H54 (cell line): ENCODE measurements at regions not wholly inside any gene's neighbourhood (a gene's known extent, or its start where the extent isn't known, plus 50 kb on each side); places are given as distances from the start of the nearest gene placed in this dataset.
"Not testable (repeated sequence)": the region's sequence is repeated elsewhere in the genome, so short reads cannot be mapped to it uniquely, and the experiment has no call there.

Source experiments
- DNase-seq: peaks from one replicate; pipeline ENCODE4 v3.0.0; 2011; ENCODE audit warnings: low spot score, mixed read lengths; ENCODE audit not compliant: insufficient read length
- FAIRE-seq: peaks from 3 replicates; lab custom pipeline; 2011; peaks lifted over from hg19 to GRCh38; lab: Jason Lieb, UNC
- POLR2A ChIP-seq: IDR thresholded peaks from 2 replicates; pipeline ENCODE4 v1.6.1; 2011; ENCODE audit warnings: low read depth, mild to moderate bottlenecking, low read length

DNA sequence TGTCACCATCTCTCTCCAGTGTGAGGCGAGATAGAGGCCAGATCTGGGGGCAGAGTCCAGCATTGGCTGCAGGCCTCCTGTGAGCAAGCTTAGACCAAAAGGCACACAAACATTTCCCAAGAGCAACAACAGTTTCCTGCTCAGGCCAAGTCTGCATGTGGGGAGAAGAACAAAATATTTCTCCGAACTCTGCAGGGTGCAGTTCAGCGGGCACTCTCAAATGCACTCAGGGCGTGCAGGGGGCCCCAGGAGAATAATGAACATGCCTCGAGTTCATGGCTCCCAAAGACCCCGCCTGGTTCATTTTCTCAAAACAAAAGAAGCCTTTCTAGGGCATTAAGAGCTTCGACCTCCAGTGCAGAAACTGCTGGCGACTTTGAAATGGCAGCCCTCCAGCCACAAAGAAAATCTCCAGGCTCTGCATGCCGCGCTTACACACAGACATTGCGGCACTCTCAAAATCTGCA, 57.8 kb upstream of the HELT start:
- FAIRE-seq (no peak), DNase-seq (no peak)
- TF ChIP-seq POLR2A = no peak

DNA sequence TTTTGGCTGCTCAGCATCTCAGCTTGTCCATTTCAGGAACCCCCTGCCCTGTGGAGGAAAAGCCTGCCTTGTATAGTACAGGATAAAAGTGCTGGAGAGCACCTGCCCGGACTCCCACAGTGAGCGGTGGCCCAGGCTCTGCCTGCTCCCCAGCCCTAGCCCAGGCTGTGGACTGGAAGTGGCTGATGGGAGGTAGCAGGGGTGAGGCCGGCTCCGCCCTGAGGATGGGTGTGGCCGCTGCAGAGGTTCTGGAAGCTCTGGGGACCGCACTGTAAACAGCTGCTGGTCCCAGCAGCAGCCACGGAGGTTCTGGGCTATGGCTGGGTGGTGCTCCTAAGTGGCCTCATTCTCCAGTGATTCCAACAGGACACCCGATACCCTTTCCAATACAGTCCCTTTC, 56.6 kb upstream of the HELT start:
- TF ChIP-seq POLR2A = no peak
- DNase-seq (peak; percentile 19), FAIRE-seq (no peak)

GRCh38 chr4:184962125-184962638, 56.1 kb upstream of the HELT start:
- no peak for FAIRE-seq
- TF ChIP-seq POLR2A = no peak

GRCh38 chr4:184965230-184966050, 52.9 kb upstream of the HELT start:
- FAIRE-seq = not testable (repeated sequence)

More at GRCh38 chr4:184962125-184962638, 56.1 kb upstream of the HELT start:
- no peak for DNase-seq

DNA sequence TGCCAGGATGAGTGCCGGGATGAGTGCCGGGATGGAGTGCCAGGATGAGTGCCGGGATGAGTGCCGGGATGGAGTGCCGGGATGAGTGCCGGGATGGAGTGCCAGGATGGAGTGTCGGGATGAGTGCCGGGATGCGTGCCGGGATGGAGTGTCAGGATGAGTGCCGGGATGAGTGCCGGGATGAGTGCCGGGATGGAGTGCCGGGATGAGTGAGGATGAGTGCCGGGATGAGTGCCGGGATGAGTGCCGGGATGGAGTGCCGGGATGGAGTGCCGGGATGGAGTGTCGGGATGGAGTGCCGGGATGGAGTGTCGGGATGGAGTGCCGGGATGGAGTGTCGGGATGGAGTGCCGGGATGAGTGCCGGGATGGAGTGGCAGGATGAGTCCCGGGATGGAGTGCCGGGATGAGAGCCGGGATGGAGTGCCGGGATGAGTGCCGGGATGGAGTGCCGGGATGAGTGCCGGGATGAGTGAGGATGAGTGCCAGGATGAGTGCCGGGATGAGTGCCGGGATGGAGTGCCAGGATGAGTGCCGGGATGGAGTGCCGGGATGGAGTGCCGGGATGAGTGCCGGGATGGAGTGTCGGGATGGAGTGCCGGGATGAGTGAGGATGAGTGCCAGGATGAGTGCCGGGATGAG, 52.1 kb upstream of the HELT start:
- DNase-seq, FAIRE-seq: not testable (repeated sequence)

More at GRCh38 chr4:184965230-184966050, 52.9 kb upstream of the HELT start:
- DNase-seq = not testable (repeated sequence)

DNA sequence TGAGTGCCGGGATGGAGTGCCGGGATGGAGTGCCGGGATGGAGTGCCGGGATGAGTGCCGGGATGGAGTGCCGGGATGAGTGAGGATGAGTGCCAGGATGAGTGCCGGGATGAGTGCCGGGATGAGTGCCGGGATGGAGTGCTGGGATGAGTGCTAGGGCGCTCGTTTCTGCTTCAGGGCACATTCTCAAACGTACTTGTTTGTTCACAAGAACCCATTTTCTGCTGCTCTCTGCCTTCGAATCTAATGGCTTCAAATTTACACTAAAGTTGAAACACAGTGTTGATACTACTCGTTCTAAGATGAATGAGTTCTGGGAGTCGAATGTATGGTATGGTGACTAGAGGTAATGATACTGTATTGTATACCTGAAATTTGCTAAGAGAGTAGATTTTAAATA, 50.6 kb upstream of the HELT start:
- not testable (repeated sequence) for FAIRE-seq, DNase-seq

DNA sequence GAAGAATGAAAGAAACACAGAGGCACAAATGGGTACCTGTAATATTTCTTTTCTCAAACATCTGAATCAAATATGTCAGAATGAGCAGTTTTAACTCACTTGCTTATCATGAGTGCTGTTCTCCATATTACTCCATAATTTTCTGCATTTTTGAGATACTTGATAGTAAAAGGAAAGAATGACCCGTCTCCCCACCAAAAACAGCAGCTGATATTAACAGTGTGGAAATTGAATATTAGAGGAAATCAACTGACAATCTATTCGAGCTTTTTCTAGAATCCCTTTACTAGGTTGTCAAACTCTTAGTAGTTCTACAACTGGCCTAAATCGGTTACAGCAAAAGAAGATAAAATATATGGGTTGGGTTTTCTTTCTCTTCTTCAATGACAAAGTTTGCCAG, 49.9 kb upstream of the HELT start:
- no peak for DNase-seq
- FAIRE-seq = no peak
- TF ChIP-seq POLR2A = no peak
